ENCODE measurements at regions not wholly inside any gene's neighbourhood (a gene's known extent, or its start where the extent isn't known, plus 50 kb on each side); places are given as distances from the start of the nearest gene placed in this dataset.

DNA sequence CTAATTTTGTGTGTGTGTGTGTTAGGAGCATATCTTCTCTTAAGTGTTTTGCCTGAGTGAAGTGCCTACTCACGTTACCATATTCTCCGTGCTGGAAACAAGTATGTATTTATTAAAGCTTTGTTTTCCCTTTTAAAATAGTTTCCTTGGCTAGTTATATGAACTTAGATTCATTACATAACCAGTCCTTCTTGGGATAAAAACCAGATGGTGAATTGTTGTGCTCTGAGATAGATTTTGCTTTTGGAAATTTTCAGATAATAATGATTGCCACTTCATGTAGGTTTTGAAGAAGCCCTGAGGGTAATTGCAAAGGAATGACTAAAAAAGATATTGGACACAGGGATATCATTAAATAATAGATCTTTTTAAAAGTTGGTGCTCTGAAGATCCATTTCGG lies 390.2 kb upstream of the SGO1 start:
- TF ChIP-seq, protein P1, sequence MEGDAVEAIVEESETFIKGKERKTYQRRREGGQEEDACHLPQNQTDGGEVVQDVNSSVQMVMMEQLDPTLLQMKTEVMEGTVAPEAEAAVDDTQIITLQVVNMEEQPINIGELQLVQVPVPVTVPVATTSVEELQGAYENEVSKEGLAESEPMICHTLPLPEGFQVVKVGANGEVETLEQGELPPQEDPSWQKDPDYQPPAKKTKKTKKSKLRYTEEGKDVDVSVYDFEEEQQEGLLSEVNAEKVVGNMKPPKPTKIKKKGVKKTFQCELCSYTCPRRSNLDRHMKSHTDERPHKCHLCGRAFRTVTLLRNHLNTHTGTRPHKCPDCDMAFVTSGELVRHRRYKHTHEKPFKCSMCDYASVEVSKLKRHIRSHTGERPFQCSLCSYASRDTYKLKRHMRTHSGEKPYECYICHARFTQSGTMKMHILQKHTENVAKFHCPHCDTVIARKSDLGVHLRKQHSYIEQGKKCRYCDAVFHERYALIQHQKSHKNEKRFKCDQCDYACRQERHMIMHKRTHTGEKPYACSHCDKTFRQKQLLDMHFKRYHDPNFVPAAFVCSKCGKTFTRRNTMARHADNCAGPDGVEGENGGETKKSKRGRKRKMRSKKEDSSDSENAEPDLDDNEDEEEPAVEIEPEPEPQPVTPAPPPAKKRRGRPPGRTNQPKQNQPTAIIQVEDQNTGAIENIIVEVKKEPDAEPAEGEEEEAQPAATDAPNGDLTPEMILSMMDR (conservative IDR thresholded peaks at IDR 0.05; ENCODE audit: low read depth, low read length) = no peak
- DNase-seq (ENCODE audit: low read depth) = no peak
- no peak overlapping the region for H3K4me3 ChIP-seq (ENCODE audit: low read depth, low read length)

DNA sequence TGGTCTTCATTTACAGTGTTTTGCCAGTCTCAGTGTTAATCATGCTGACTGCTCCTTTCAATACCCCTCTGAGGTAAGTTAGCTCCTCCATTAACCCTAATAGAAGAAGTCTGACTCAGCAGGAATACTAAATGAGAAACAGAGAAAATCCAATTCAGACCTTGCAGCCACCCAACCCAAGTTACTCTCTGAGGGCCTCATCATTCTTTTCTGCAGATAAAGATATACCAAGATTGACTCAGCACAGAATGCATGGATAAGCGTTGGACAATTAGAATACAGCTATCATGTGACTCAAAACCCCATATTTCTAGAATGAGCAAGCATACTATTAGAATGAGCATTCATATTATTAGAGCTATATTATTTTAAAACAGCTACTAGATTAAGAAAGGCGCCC lies 389.1 kb upstream of the SGO1 start:
- no peak overlapping the region for H3K4me3 ChIP-seq (ENCODE audit: low read depth, low read length)
- no peak for DNase-seq (ENCODE audit: low read depth)
- TF ChIP-seq, protein P1 (conservative IDR thresholded peaks at IDR 0.05; ENCODE audit: low read depth, low read length) = no peak

GRCh38 chr3:20574746-20575145 lies 388.7 kb upstream of the SGO1 start:
- no peak for DNase-seq (ENCODE audit: low read depth)
- H3K4me3 ChIP-seq (ENCODE audit: low read depth, low read length) = no peak overlapping the region
- TF ChIP-seq, protein P1 (conservative IDR thresholded peaks at IDR 0.05; ENCODE audit: low read depth, low read length) = no peak

- no peak overlapping the region for H3K4me3 ChIP-seq (ENCODE audit: low read depth, low read length)
- TF ChIP-seq, protein P1 (conservative IDR thresholded peaks at IDR 0.05; ENCODE audit: low read depth, low read length) = no peak
- no peak for DNase-seq (ENCODE audit: low read depth)
These were observed 387.2 kb upstream of the SGO1 start for GRCh38 chr3:20573175-20573574.

GRCh38 chr3:20572473-20572872 lies 386.5 kb upstream of the SGO1 start:
- no peak for DNase-seq (ENCODE audit: low read depth)
- TF ChIP-seq, protein P1 (conservative IDR thresholded peaks at IDR 0.05; ENCODE audit: low read depth, low read length) = no peak
- no peak overlapping the region for H3K4me3 ChIP-seq (ENCODE audit: low read depth, low read length)

- TF ChIP-seq, protein P1 (conservative IDR thresholded peaks at IDR 0.05; ENCODE audit: low read depth, low read length) = no peak
These were observed 383.3 kb upstream of the SGO1 start for GRCh38 chr3:20569310-20569709.

GRCh38 chr3:20564966-20565365 lies 379.0 kb upstream of the SGO1 start:
- H3K4me3 ChIP-seq (ENCODE audit: low read depth, low read length) = no peak overlapping the region
- TF ChIP-seq, protein P1 (conservative IDR thresholded peaks at IDR 0.05; ENCODE audit: low read depth, low read length) = no peak

More at GRCh38 chr3:20569310-20569709, 383.3 kb upstream of the SGO1 start:
- H3K4me3 ChIP-seq (ENCODE audit: low read depth, low read length) = no peak overlapping the region
- no peak for DNase-seq (ENCODE audit: low read depth)

More at GRCh38 chr3:20564966-20565365, 379.0 kb upstream of the SGO1 start:
- no peak for DNase-seq (ENCODE audit: low read depth)

All from epithelial cell of proximal tubule (primary cell).